ENCODE measurements at regions not wholly inside any gene's neighbourhood (a gene's known extent, or its start where the extent isn't known, plus 50 kb on each side); places are given as distances from the start of the nearest gene placed in this dataset.

DNA sequence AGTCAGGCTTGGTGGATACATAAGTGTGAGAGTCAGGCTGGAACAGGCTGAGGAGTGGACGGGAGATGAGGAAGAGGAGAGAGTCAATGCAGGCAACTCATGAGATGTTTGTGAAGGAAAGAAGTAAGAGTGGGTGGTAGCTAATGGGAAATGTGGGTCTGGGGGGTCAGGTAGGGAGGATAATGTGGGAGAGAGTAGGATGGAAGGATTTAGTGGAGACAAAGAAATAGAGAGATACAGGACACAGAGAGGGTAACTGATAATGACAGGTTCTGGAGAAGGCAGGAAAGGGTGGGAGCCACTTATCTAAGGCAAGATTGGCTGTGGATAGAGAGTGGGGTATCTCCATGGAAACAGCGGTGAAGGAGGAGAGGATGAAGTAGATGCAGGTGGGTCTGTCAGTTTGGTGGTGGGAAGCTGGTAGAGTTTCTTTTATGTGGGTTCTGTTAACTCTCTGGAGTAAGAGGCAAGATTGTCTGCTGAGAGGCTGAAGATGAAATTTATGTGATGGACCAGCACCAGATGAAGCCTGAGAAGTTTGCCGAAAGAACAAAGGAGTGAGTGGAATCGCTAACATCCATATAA is 190.6 kb upstream of the SPRED2 start:
- H3K27ac Mint-ChIP-seq (ENCODE audit: low read depth, unreplicated experiment), result no peak overlapping the region
- ChIA-PET CTCF (interaction anchor here (1.0 kb wide), 1 partner anchor 10 kb away, joined by 3 read pairs; no protein-coding TSS in a partner anchor), POLR2A (interaction anchor here (1.5 kb wide), 1 partner anchor 8 kb away, joined by 3 read pairs; no protein-coding TSS in a partner anchor)
- intact Hi-C loops (cut with micrococcal nuclease), result no loop called here
- H3K27me3 Mint-ChIP-seq (ENCODE audit: insufficient read depth, unreplicated experiment), result no peaks in the 10 kb centered on the region
- BruUV-seq (replicated peaks), result no TSS peak
- no peaks in the 10 kb centered on the region for H3K36me3 Mint-ChIP-seq (ENCODE audit: insufficient read depth, unreplicated experiment)
- TF ChIP-seq, protein P1, sequence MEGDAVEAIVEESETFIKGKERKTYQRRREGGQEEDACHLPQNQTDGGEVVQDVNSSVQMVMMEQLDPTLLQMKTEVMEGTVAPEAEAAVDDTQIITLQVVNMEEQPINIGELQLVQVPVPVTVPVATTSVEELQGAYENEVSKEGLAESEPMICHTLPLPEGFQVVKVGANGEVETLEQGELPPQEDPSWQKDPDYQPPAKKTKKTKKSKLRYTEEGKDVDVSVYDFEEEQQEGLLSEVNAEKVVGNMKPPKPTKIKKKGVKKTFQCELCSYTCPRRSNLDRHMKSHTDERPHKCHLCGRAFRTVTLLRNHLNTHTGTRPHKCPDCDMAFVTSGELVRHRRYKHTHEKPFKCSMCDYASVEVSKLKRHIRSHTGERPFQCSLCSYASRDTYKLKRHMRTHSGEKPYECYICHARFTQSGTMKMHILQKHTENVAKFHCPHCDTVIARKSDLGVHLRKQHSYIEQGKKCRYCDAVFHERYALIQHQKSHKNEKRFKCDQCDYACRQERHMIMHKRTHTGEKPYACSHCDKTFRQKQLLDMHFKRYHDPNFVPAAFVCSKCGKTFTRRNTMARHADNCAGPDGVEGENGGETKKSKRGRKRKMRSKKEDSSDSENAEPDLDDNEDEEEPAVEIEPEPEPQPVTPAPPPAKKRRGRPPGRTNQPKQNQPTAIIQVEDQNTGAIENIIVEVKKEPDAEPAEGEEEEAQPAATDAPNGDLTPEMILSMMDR (IDR thresholded peaks at IDR 0.05; ENCODE audit: unreplicated experiment), result no peak
- DNase-seq (ENCODE audit: unreplicated experiment), result no peak
- H3K9me3 Mint-ChIP-seq (ENCODE audit: unreplicated experiment), result no peaks in the 10 kb centered on the region
- no peak overlapping the region for H3K4me3 Mint-ChIP-seq (ENCODE audit: unreplicated experiment)
- peaks cover 16% of the 10 kb centered on the region for H3K4me1 Mint-ChIP-seq (ENCODE audit: insufficient read depth, unreplicated experiment)

DNA sequence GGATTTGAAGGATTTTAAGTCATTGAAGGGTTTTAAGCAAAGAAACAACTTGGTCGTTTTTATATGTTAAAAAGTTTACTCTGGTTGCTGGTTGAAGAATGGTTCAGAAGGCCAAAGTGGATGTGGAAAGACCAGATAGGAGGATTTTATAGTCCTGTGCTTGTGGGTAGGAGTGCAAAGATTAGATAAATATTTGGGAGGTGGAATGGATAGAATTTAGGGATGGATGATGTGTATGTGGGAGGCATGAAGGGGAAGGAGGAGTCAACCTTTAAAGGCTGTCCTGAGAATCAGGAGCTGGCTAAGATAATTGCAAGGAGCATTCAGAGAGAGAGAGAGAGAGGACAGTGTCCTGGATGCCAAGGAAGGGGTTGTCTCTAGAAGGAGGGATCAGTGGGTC is 190.1 kb upstream of the SPRED2 start:
- no peaks in the 10 kb centered on the region for H3K9me3 Mint-ChIP-seq (ENCODE audit: unreplicated experiment)
- H3K27me3 Mint-ChIP-seq (ENCODE audit: insufficient read depth, unreplicated experiment), result no peaks in the 10 kb centered on the region
- TF ChIP-seq, protein P1 (IDR thresholded peaks at IDR 0.05; ENCODE audit: unreplicated experiment), result no peak
- POLR2A ChIA-PET, result interaction anchor here (1.5 kb wide), 1 partner anchor 8 kb away, joined by 3 read pairs; no protein-coding TSS in a partner anchor
- DNase-seq (ENCODE audit: unreplicated experiment), result no peak
- H3K27ac Mint-ChIP-seq (ENCODE audit: low read depth, unreplicated experiment), result no peak overlapping the region
- peaks cover 16% of the 10 kb centered on the region for H3K4me1 Mint-ChIP-seq (ENCODE audit: insufficient read depth, unreplicated experiment)
- no peaks in the 10 kb centered on the region for H3K36me3 Mint-ChIP-seq (ENCODE audit: insufficient read depth, unreplicated experiment)
- CTCF ChIA-PET, result interaction anchor here (1.0 to 2.7 kb wide), 2 partner anchors 9 to 17 kb away, joined by 3 to 9 read pairs; no protein-coding TSS in a partner anchor
- BruUV-seq (replicated peaks), result no TSS peak
- no peak overlapping the region for H3K4me3 Mint-ChIP-seq (ENCODE audit: unreplicated experiment)
- intact Hi-C loops (cut with micrococcal nuclease), result no loop called here

DNA sequence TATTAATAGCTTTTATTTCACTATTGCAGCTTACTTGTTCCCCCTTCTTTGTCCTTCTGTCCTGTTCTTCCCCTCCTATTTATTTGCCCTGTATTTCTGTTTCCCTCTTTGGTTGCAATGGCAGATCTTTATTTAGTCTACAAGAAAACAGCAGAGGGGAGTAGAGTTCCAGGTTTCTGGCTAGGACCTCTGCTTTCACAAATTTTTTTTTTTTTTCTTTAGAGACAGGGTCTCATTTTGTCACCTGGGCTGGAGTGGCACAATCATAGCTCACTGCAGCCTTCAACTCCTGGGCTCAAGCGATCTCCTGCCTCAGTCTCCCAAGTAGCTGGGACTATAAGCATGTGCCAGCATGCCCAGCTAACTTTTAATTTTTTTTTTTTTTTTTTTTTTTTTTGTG is 188.1 kb upstream of the SPRED2 start:
- no peak for DNase-seq (ENCODE audit: unreplicated experiment)
- H3K9me3 Mint-ChIP-seq (ENCODE audit: unreplicated experiment), result no peaks in the 10 kb centered on the region
- BruUV-seq (replicated peaks), result no TSS peak
- no peak overlapping the region for H3K4me3 Mint-ChIP-seq (ENCODE audit: unreplicated experiment)
- peaks cover 10% of the 10 kb centered on the region for H3K4me1 Mint-ChIP-seq (ENCODE audit: insufficient read depth, unreplicated experiment)
- intact Hi-C loops (cut with micrococcal nuclease), result no loop called here
- ChIA-PET POLR2A (interaction anchor here (0.7 to 1.8 kb wide), 2 partner anchors 61 to 814 kb away, joined by 3 to 6 read pairs; partner anchors contain the start of gene MEIS1), CTCF (interaction anchor here (0.6 to 2.7 kb wide), 13 partner anchors 9 to 1277 kb away, joined by 3 to 9 read pairs (median 4); no protein-coding TSS in a partner anchor)
- H3K27me3 Mint-ChIP-seq (ENCODE audit: insufficient read depth, unreplicated experiment), result no peaks in the 10 kb centered on the region
- H3K36me3 Mint-ChIP-seq (ENCODE audit: insufficient read depth, unreplicated experiment), result no peaks in the 10 kb centered on the region
- TF ChIP-seq, protein P1 (IDR thresholded peaks at IDR 0.05; ENCODE audit: unreplicated experiment), result no peak
- no peak overlapping the region for H3K27ac Mint-ChIP-seq (ENCODE audit: low read depth, unreplicated experiment)

DNA sequence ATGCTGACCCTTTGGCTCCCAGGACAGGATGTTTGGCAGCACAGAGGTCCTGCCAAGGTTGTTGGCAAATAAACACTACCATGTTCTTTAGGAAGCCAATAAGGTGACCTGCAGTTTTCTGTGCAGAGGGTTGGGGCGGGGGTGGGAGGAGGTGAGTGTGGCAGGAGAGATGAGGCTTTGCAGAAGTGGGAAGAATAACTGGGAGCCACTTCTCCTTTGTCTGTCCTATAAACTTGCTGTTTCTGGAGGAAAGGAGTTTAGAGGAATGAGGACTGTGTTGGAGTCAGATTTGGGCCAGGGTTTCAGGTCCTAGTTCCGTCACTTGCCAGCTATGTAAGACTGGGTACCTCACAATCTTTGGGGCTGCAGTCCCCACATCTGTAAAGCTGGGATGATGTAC is 187.6 kb upstream of the SPRED2 start:
- no peaks in the 10 kb centered on the region for H3K27me3 Mint-ChIP-seq (ENCODE audit: insufficient read depth, unreplicated experiment)
- TF ChIP-seq, protein P1 (IDR thresholded peaks at IDR 0.05; ENCODE audit: unreplicated experiment), result no peak

More for the DNA sequence above, 187.6 kb upstream of the SPRED2 start:
- no TSS peak for BruUV-seq (replicated peaks)
- H3K27ac Mint-ChIP-seq (ENCODE audit: low read depth, unreplicated experiment), result no peak overlapping the region
- ChIA-PET CTCF (interaction anchor here (0.5 to 2.7 kb wide), 12 partner anchors 9 to 1278 kb away, joined by 3 to 9 read pairs (median 4); no protein-coding TSS in a partner anchor), POLR2A (interaction anchor here (0.6 to 1.8 kb wide), 2 partner anchors 360 to 814 kb away, joined by 3 to 6 read pairs; partner anchors contain the start of gene MEIS1)
- H3K4me3 Mint-ChIP-seq (ENCODE audit: unreplicated experiment), result no peak overlapping the region
- DNase-seq (ENCODE audit: unreplicated experiment), result no peak
- H3K4me1 Mint-ChIP-seq (ENCODE audit: insufficient read depth, unreplicated experiment), result peaks cover 10% of the 10 kb centered on the region
- no peaks in the 10 kb centered on the region for H3K9me3 Mint-ChIP-seq (ENCODE audit: unreplicated experiment)
- intact Hi-C loops (cut with micrococcal nuclease), result no loop called here
- H3K36me3 Mint-ChIP-seq (ENCODE audit: insufficient read depth, unreplicated experiment), result no peaks in the 10 kb centered on the region

Measured in MCF 10A (cell line).